Hepatocyte (in vitro differentiated cells): ENCODE measurements at regions not wholly inside any gene's neighbourhood (a gene's known extent, or its start where the extent isn't known, plus 50 kb on each side); places are given as distances from the start of the nearest gene placed in this dataset.
"Not testable (repeated sequence)": the region's sequence is repeated elsewhere in the genome, so short reads cannot be mapped to it uniquely, and the experiment has no call there.

Source experiments
- DNase-seq: peaks from one replicate; pipeline ENCODE4 v3.0.0-alpha.2; 2016; ENCODE audit warnings: low spot score
- H2AFZ ChIP-seq: fragments of 200-600 bp; sonication (generic); 2 replicates; pipeline ENCODE4 v1.6.0; 2016; ENCODE audit warnings: antibody characterized with exemption, mild to moderate bottlenecking
- H3K27ac ChIP-seq: fragments of 200-600 bp; sonication (generic); 2 replicates; pipeline ENCODE4 v1.5.1; 2016; ENCODE audit warnings: mild to moderate bottlenecking
- H3K27me3 ChIP-seq: fragments of 200-600 bp; sonication (generic); 2 replicates; pipeline ENCODE4 v1.6.1; 2016
- H3K36me3 ChIP-seq: fragments of 200-600 bp; sonication (generic); replicated peaks from 2 replicates; pipeline ENCODE4 v1.5.1; 2016; ENCODE audit warnings: low read depth; ENCODE audit not compliant: insufficient read depth
- H3K4me1 ChIP-seq: fragments of 200-600 bp; sonication (generic); 2 replicates; pipeline ENCODE4 v1.5.1; 2016; ENCODE audit warnings: mild to moderate bottlenecking, moderate library complexity; ENCODE audit not compliant: insufficient read depth
- H3K4me2 ChIP-seq: fragments of 200-600 bp; sonication (generic); 2 replicates; pipeline ENCODE4 v1.6.0; 2016
- H3K4me3 ChIP-seq: fragments of 200-600 bp; sonication (generic); 2 replicates; pipeline ENCODE4 v1.5.1; 2016; ENCODE audit warnings: mild to moderate bottlenecking
- H3K79me2 ChIP-seq: fragments of 200-600 bp; sonication (generic); 2 replicates; pipeline ENCODE4 v1.6.0; 2017; ENCODE audit warnings: mild to moderate bottlenecking
- H3K9me2 ChIP-seq: fragments of 200-600 bp; sonication (generic); replicated peaks from 2 replicates; pipeline ENCODE4 v1.6.0; 2017; ENCODE audit warnings: mild to moderate bottlenecking; ENCODE audit not compliant: insufficient read depth
- H3K9me3 ChIP-seq: fragments of 200-600 bp; sonication (generic); 2 replicates; pipeline ENCODE4 v1.5.1; 2016; ENCODE audit warnings: low read depth, mild to moderate bottlenecking
- H4K20me1 ChIP-seq: fragments of 200-600 bp; sonication (generic); 2 replicates; pipeline ENCODE4 v1.6.0; 2016; ENCODE audit warnings: mild to moderate bottlenecking; ENCODE audit not compliant: insufficient read depth, poor library complexity, severe bottlenecking
- EZH2 ChIP-seq: fragments of 200-600 bp; sonication (generic); IDR thresholded peaks from 2 replicates; pipeline ENCODE4 v1.6.1; 2016; ENCODE audit warnings: antibody characterized with exemption, mild to moderate bottlenecking, borderline replicate concordance
- EZH2phosphoT487 ChIP-seq: fragments of 200-600 bp; sonication (generic); IDR thresholded peaks from one replicate; pipeline ENCODE4 v1.6.1; 2018; ENCODE audit warnings: antibody characterized with exemption, mild to moderate bottlenecking, low read depth, moderate library complexity; ENCODE audit not compliant: unreplicated experiment, severe bottlenecking
- WGBS: methylation state at CpG from one replicate; pipeline ENCODE4 v1.1.6; 2016; ENCODE audit warnings: low lambda C conversion rate; ENCODE audit errors: missing lambda C conversion rate; 5-methylcytosine and 5-hydroxymethylcytosine counted together
- TF ChIP-seq, protein P1 (sequence below): fragments of 200-600 bp; sonication (generic); IDR thresholded peaks from 2 replicates; pipeline ENCODE4 v1.5.1; 2016; ENCODE audit warnings: antibody characterized with exemption, mild to moderate bottlenecking; ENCODE audit not compliant: poor library complexity

DNA sequence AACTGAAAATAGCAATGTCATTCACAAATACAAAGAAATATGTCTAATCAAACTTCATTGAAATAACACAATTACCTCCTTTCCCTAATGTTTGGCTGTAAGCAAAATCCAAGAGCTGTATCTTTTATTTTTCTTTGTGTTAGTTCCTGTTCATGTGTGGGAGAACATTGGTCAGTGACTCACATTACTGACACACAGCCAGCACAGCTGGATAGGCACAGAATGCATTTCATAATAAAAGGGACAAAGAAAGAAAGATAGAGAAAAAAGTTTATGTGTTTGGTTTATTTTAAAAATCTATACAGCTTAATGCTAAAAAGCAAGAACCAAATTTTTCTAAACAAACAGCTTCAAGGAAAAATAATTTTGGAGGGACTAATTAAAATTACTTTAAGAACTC is 185.6 kb upstream of the COL3A1 start:
- Histone ChIP-seq H3K9me2 (no peaks in the 10 kb centered on the region), H3K9me3 (no peaks in the 10 kb centered on the region), H3K27ac (peak overlapping the region; percentile 89), H3K36me3 (no peaks in the 10 kb centered on the region), H3K4me2 (peak overlapping the region; percentile 46), H4K20me1 (no peaks in the 10 kb centered on the region), H2AFZ (no peak overlapping the region), H3K4me3 (no peak overlapping the region), H3K79me2 (no peaks in the 10 kb centered on the region), H3K4me1 (peaks cover 23% of the 10 kb centered on the region), H3K27me3 (no peaks in the 10 kb centered on the region)
- TF ChIP-seq, protein P1, sequence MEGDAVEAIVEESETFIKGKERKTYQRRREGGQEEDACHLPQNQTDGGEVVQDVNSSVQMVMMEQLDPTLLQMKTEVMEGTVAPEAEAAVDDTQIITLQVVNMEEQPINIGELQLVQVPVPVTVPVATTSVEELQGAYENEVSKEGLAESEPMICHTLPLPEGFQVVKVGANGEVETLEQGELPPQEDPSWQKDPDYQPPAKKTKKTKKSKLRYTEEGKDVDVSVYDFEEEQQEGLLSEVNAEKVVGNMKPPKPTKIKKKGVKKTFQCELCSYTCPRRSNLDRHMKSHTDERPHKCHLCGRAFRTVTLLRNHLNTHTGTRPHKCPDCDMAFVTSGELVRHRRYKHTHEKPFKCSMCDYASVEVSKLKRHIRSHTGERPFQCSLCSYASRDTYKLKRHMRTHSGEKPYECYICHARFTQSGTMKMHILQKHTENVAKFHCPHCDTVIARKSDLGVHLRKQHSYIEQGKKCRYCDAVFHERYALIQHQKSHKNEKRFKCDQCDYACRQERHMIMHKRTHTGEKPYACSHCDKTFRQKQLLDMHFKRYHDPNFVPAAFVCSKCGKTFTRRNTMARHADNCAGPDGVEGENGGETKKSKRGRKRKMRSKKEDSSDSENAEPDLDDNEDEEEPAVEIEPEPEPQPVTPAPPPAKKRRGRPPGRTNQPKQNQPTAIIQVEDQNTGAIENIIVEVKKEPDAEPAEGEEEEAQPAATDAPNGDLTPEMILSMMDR = no peak
- TF ChIP-seq EZH2phosphoT487 (no peak), EZH2 (no peak)
- peak; percentile 43 for DNase-seq

- Histone ChIP-seq H3K27me3 (no peaks in the 10 kb centered on the region), H3K4me1 (peaks cover 22% of the 10 kb centered on the region), H2AFZ (no peak overlapping the region), H4K20me1 (no peaks in the 10 kb centered on the region), H3K36me3 (no peaks in the 10 kb centered on the region), H3K4me2 (no peak overlapping the region), H3K9me3 (no peaks in the 10 kb centered on the region), H3K79me2 (no peaks in the 10 kb centered on the region), H3K4me3 (no peak overlapping the region), H3K27ac (peak overlapping the region; percentile 16), H3K9me2 (no peaks in the 10 kb centered on the region)
- no peak for TF ChIP-seq EZH2phosphoT487
- TF ChIP-seq, protein P1 = no peak
- TF ChIP-seq EZH2 = no peak
- 89% methylated on average over 1 of the region's 1 CpG for WGBS
- DNase-seq = no peak
These were observed 184.2 kb upstream of the COL3A1 start for GRCh38 chr2:188789951-188790350.

DNA sequence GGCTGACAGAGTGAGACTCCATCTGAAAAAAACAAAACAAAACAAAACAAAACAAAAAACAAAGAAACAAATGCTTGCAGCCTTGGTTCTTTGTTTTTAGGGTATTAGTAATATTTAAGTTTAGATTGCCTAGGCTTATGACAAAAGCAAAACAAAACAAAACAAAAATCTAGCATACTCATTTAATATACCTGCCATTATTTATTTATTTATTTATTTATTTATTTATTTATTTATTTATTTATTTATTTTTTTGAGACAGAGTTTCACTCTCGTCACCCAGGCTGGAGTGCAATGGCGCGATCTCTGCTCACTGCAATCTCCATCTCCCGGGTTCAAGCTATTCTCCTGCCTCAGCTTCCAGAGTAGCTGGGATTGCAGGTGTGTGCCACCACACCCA is 179.7 kb upstream of the COL3A1 start:
- H3K9me2 ChIP-seq, H2AFZ ChIP-seq, H3K79me2 ChIP-seq, H3K4me1 ChIP-seq, H3K4me2 ChIP-seq, H3K27ac ChIP-seq, H3K4me3 ChIP-seq, DNase-seq, H3K36me3 ChIP-seq, H3K27me3 ChIP-seq, H3K9me3 ChIP-seq, H4K20me1 ChIP-seq: not testable (repeated sequence)
- WGBS = 98% methylated on average over 4 of the region's 4 CpGs

DNA sequence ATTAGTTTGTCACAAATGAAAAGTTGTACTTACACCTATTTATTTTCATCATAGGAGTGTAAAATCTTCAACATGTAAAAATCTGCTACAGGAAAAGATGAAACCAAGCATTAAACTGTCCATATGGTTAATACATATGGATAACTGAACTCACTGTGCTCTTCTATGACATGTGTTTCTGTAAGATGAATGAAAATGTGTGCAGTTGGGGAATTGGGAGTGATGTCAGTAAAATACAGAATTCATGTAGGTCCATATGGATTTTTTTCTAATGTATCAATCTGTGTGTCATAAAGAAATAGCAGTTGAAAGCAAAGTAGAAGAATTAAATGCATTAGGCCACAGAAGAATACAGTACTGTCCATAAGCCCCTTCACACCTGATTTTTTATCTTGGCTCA is 178.4 kb upstream of the COL3A1 start:
- Histone ChIP-seq H4K20me1 (no peaks in the 10 kb centered on the region), H3K27me3 (no peaks in the 10 kb centered on the region), H3K9me2 (no peaks in the 10 kb centered on the region), H2AFZ (no peak overlapping the region), H3K4me1 (no peaks in the 10 kb centered on the region), H3K36me3 (no peaks in the 10 kb centered on the region), H3K4me2 (no peak overlapping the region), H3K9me3 (no peaks in the 10 kb centered on the region), H3K79me2 (no peaks in the 10 kb centered on the region), H3K27ac (no peak overlapping the region), H3K4me3 (no peak overlapping the region)
- DNase-seq = no peak
- TF ChIP-seq, protein P1 = no peak
- no peak for TF ChIP-seq EZH2
- no peak for TF ChIP-seq EZH2phosphoT487
